Right ventricle myocardium superior (tissue), 1 donor: ENCODE measurements at regions not wholly inside any gene's neighbourhood (a gene's known extent, or its start where the extent isn't known, plus 50 kb on each side); places are given as distances from the start of the nearest gene placed in this dataset.
"Not testable (repeated sequence)": the region's sequence is repeated elsewhere in the genome, so short reads cannot be mapped to it uniquely, and the experiment has no call there.

Source experiments
- ATAC-seq: fragments of 200-7000 bp; cut with Tn5 transposase; one replicate; pipeline ENCODE4 v1.9.1; 2020; ENCODE audit warnings: mild to moderate bottlenecking; ENCODE audit not compliant: poor library complexity
- DNase-seq: peaks from one replicate; pipeline ENCODE4 v3.0.0-alpha.2; 2020
- intact Hi-C: fragments of 100-400 bp; cut with DNase I; formaldehyde crosslinking; loops from one replicate; pipeline ENCODE4 v1.11.2; 2022
- donor health status: DM: no; HTN: yes; CAD: no; lungs with severe emphysema.

DNA sequence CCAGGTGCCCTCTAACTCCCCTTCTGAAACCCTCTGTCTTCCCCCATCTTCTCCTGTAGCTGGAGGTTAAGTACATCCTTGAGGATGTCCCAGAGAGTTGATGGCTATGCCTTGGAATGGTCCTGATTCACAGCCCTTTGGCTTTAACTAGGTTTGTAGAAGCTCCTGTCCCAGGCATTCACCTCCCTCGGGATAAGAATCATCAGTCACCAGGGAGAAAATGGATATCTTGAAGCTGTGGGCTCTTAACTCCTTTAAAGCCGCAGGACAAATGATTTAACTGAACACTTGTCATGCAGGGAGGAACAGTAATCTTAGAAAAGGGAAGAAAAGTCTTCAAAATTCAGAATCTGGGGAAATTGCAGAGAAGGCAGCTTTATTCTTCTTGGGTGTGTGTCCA lies 139.9 kb downstream of the PSAT1 start:
- DNase-seq (no peak), ATAC-seq (no peak)
- intact Hi-C loops: no loop called here

GRCh38 chr9:78437296-78437695 lies 140.4 kb downstream of the PSAT1 start:
- DNase-seq (no peak), ATAC-seq (no peak)
- intact Hi-C loops: no loop called here

DNA sequence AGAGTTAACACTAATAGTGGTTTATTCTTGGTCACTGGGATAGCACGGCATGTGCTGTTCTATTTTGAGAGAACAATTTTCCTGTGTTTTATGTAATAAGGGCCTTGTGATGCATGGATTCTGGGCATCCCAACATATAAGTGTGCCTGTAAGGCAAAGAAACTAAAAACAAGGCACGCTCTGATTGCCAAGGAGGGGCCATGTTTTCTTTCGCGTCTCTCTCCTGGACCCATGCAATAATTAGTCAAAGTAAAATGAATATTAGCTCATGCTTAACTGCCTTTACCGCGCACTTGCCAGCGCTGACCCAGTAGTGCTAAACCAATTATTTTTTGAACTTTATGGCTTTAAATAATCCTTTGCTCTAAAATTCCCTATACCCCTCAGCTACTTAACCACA lies 140.9 kb downstream of the PSAT1 start:
- ATAC-seq: no peak
- DNase-seq: no peak
- intact Hi-C loops: no loop called here

GRCh38 chr9:78438211-78438610 lies 141.3 kb downstream of the PSAT1 start:
- intact Hi-C loops: no loop called here
- DNase-seq (no peak), ATAC-seq (no peak)

- intact Hi-C loops: no loop called here
- ATAC-seq (no peak), DNase-seq (no peak)
Observed at GRCh38 chr9:78438780-78439179, 141.9 kb downstream of the PSAT1 start.

GRCh38 chr9:78439190-78439865 lies 142.4 kb downstream of the PSAT1 start:
- peak; percentile 84 for DNase-seq
- intact Hi-C loops: no loop called here
- peak; percentile 93 for ATAC-seq

- DNase-seq: no peak
- intact Hi-C loops: no loop called here
- ATAC-seq: no peak
Observed at GRCh38 chr9:78439866-78440830, 143.2 kb downstream of the PSAT1 start.

DNA sequence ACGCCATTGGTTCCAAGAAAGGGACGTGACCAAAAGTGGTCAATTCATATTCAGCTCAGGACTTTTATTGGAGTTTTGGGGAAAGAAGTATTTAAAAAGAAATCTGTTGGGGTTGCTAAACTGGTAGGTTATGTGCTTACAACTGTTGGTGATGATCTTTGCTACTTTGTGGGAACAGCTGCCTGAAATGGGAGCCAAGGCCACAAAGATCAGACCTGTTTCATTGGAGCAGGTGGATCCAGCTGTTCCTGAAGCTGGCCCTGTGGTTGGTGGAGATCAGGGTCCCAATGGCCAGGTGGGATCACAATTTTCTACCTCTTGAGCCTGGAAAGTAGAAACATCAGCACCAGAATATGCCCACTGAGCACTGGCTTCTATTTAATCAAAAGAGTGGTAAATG lies 144.5 kb downstream of the PSAT1 start:
- intact Hi-C loops: no loop called here
- DNase-seq: no peak
- no peak for ATAC-seq

DNA sequence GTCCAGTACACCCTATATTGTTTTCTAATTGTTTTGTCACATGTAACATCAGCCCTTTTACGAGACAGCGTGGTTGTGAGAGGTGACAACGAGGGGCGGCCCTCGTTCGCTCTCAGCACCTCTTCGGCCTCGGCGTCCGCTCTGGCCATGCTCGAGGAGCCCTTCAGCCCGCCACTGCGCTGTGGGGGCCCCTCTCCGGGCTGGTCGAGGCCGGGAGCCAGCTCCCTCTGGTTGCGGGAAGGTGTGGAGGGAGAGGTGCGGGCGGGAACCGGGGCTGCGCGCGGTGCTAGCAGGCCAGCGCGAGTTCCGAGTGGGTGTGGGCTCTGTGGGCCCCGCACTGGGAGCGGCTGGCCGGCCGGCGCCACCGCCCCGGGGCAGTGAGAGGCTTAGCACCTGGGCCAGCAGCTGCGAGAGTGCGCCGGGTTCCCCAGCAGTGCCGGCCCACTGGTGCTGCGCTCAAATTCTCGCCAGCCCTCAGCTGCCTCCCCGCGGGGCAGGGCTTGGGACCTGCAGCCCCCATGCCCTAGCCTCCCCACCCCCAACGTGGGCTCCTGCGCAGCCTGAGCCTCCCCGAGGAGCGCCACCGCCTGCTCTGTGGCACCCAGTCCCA lies 145.0 kb downstream of the PSAT1 start:
- DNase-seq (no peak), ATAC-seq (no peak)
- intact Hi-C loops: no loop called here

GRCh38 chr9:78442577-78442976 lies 145.7 kb downstream of the PSAT1 start:
- intact Hi-C loops, DNase-seq, ATAC-seq: not testable (repeated sequence)

DNA sequence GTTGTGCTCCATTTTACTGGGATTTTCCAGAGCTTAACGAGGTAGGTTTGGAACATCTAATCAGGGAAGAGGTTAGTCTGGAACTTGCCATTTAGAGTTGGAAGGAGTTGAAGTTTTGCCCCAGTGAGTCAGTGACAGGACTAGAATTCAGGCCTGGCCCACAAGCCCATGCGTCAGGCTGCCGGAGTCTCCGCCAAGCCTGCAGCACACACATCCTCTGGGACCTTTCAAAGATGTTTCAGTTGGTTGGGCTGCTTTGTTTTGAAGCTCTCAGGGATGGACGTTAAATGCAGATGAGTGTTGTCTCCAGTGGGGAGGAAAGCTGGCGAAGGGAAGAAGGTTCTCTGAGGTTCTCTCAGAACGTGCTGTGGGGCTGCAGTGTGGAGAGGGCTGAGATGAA lies 147.0 kb downstream of the PSAT1 start:
- intact Hi-C loops: no loop called here
- no peak for DNase-seq
- ATAC-seq: no peak

DNA sequence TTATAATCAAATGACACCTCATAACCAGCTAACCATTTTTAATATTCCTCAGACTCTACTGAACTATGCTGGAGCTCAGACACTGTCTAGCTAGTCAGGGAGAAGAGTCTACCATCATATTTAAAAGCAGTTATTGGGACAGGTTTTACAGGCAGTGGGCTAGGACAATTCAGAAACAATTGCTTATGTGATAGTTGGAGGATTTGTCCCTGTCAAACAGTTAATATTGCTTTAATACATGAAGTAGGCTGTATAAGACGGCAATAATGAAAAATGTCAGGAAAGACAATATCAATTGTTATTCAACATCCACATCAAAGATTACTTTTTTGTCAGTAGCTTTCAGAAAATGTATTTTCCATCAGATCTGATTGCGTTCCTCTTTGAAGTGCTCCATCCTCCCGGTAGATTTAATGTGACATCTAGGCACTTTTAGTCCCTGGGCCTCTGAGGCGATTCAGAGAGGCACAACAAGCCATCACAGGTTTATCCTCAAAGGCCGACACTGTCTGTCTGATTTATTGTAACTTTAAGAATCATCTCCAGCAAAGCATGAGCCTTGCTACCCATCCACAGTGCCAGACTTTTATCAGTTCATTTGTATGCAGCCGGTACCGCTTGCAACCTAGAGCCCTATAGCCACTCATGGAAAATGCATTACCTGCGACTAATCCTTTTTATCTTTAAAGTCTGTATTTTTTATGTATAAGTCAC lies 152.2 kb downstream of the PSAT1 start:
- intact Hi-C loops: no loop called here
- DNase-seq: no peak
- ATAC-seq: no peak

GRCh38 chr9:78453450-78453849 lies 156.5 kb downstream of the PSAT1 start:
- DNase-seq: no peak
- no peak for ATAC-seq
- intact Hi-C loops: no loop called here

- ATAC-seq: no peak
- no peak for DNase-seq
- intact Hi-C loops: no loop called here
Observed at GRCh38 chr9:78462611-78463010, 165.7 kb downstream of the PSAT1 start.

DNA sequence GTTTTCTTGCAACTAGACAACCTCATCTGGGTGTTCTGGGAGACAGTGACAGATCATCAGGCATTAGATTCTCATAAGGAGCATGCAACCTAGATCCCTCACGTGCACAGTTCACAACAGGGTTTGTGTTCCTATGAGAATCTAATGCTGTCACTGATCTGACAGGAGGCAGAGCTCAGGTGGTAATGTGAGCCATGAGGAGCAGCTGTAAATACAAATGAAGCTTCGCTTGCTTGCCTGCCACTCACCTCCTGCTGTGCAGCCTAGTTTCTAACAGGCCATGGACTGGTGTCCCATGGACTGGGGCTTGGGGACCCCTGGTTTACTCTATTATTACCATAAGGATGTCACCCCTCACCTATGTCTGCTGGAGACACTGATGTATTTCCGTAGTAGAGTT lies 166.8 kb downstream of the PSAT1 start:
- DNase-seq (no peak), ATAC-seq (no peak)
- intact Hi-C loops: no loop called here

- no peak for DNase-seq
- ATAC-seq: no peak
- intact Hi-C loops: no loop called here
Observed at GRCh38 chr9:78468231-78468630, 171.3 kb downstream of the PSAT1 start.

GRCh38 chr9:78468974-78469576 lies 172.2 kb downstream of the PSAT1 start:
- intact Hi-C loops: no loop called here
- ATAC-seq (no peak), DNase-seq (no peak)

GRCh38 chr9:78470216-78470615 lies 173.3 kb downstream of the PSAT1 start:
- intact Hi-C loops: no loop called here
- ATAC-seq: no peak
- DNase-seq: no peak

DNA sequence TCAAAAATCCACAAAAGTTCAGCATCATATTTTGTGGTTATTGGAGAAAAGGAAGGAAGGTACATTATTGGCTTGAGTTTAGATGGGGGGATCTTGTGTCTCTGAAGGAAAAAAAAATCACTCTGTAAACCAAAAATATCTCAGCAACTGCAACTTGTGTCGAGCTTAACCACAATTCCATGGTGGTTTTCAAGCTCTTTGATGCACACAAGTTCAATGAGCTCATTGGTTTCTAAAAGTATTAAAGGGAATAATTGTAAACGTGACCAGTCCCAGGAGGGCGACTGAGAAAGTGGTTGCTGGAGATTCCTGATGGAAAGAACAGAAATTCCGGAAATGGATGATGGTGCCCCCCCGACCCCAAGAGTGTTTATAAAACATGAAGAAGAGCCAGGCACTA lies 173.8 kb downstream of the PSAT1 start:
- DNase-seq (no peak), ATAC-seq (no peak)
- intact Hi-C loops: no loop called here
